ENCODE measurements at regions not wholly inside any gene's neighbourhood (a gene's known extent, or its start where the extent isn't known, plus 50 kb on each side); places are given as distances from the start of the nearest gene placed in this dataset.

- H3K36me3 Mint-ChIP-seq (ENCODE audit: insufficient read depth): peaks cover 2% of the 10 kb centered on the region
- no peaks in the 10 kb centered on the region for H3K27me3 Mint-ChIP-seq
- H3K4me1 Mint-ChIP-seq (ENCODE audit: low read depth): peaks cover 3% of the 10 kb centered on the region
- no peak overlapping the region for H3K4me3 Mint-ChIP-seq (ENCODE audit: low read depth)
- peaks cover 4% of the 10 kb centered on the region for H3K9me3 Mint-ChIP-seq (ENCODE audit: low read depth)
- DNase-seq (ENCODE audit: low spot score, unreplicated experiment): no peak
- no peak overlapping the region for H3K27ac Mint-ChIP-seq
- no peak for TF ChIP-seq CTCF (IDR thresholded peaks at IDR 0.05; ENCODE audit: unreplicated experiment)
Observed at GRCh38 chr1:81030441-81030840, 770.3 kb upstream of the ADGRL2 start.

GRCh38 chr1:81029266-81029665 is 771.5 kb upstream of the ADGRL2 start:
- no peaks in the 10 kb centered on the region for H3K9me3 Mint-ChIP-seq (ENCODE audit: low read depth)
- no peaks in the 10 kb centered on the region for H3K4me1 Mint-ChIP-seq (ENCODE audit: low read depth)
- TF ChIP-seq CTCF (IDR thresholded peaks at IDR 0.05; ENCODE audit: unreplicated experiment): no peak
- no peak for DNase-seq (ENCODE audit: low spot score, unreplicated experiment)
- no peak overlapping the region for H3K27ac Mint-ChIP-seq
- H3K4me3 Mint-ChIP-seq (ENCODE audit: low read depth): no peak overlapping the region
- H3K27me3 Mint-ChIP-seq: no peaks in the 10 kb centered on the region
- no peaks in the 10 kb centered on the region for H3K36me3 Mint-ChIP-seq (ENCODE audit: insufficient read depth)

GRCh38 chr1:81023187-81023724 is 777.5 kb upstream of the ADGRL2 start:
- no peak for DNase-seq (ENCODE audit: low spot score, unreplicated experiment)
- no peaks in the 10 kb centered on the region for H3K36me3 Mint-ChIP-seq (ENCODE audit: insufficient read depth)
- no peak for TF ChIP-seq CTCF (IDR thresholded peaks at IDR 0.05; ENCODE audit: unreplicated experiment)
- no peak overlapping the region for H3K4me3 Mint-ChIP-seq (ENCODE audit: low read depth)
- peaks cover 3% of the 10 kb centered on the region for H3K9me3 Mint-ChIP-seq (ENCODE audit: low read depth)
- H3K4me1 Mint-ChIP-seq (ENCODE audit: low read depth): peaks cover 4% of the 10 kb centered on the region
- H3K27ac Mint-ChIP-seq: no peak overlapping the region
- no peaks in the 10 kb centered on the region for H3K27me3 Mint-ChIP-seq

GRCh38 chr1:81021134-81021533 is 779.6 kb upstream of the ADGRL2 start:
- TF ChIP-seq CTCF (IDR thresholded peaks at IDR 0.05; ENCODE audit: unreplicated experiment): no peak
- H3K9me3 Mint-ChIP-seq (ENCODE audit: low read depth): peaks cover 3% of the 10 kb centered on the region
- peaks cover 4% of the 10 kb centered on the region for H3K4me1 Mint-ChIP-seq (ENCODE audit: low read depth)
- H3K27me3 Mint-ChIP-seq: no peaks in the 10 kb centered on the region
- H3K36me3 Mint-ChIP-seq (ENCODE audit: insufficient read depth): no peaks in the 10 kb centered on the region
- H3K27ac Mint-ChIP-seq: no peak overlapping the region
- DNase-seq (ENCODE audit: low spot score, unreplicated experiment): no peak
- no peak overlapping the region for H3K4me3 Mint-ChIP-seq (ENCODE audit: low read depth)

- H3K4me3 Mint-ChIP-seq (ENCODE audit: low read depth): no peak overlapping the region
- H3K4me1 Mint-ChIP-seq (ENCODE audit: low read depth): peaks cover 4% of the 10 kb centered on the region
- H3K36me3 Mint-ChIP-seq (ENCODE audit: insufficient read depth): no peaks in the 10 kb centered on the region
- H3K27ac Mint-ChIP-seq: no peak overlapping the region
- peaks cover 3% of the 10 kb centered on the region for H3K9me3 Mint-ChIP-seq (ENCODE audit: low read depth)
- no peak for TF ChIP-seq CTCF (IDR thresholded peaks at IDR 0.05; ENCODE audit: unreplicated experiment)
- no peaks in the 10 kb centered on the region for H3K27me3 Mint-ChIP-seq
- DNase-seq (ENCODE audit: low spot score, unreplicated experiment): no peak
Observed at GRCh38 chr1:81020506-81020905, 780.2 kb upstream of the ADGRL2 start.
